Right lung (tissue), 2 donors: ENCODE measurements at regions not wholly inside any gene's neighbourhood (a gene's known extent, or its start where the extent isn't known, plus 50 kb on each side); places are given as distances from the start of the nearest gene placed in this dataset.

ENCODE experiments used
- DNase-seq, 2 donors: peaks; one replicate each; pipeline ENCODE4 v3.0.0-alpha.2; 2013

DNA sequence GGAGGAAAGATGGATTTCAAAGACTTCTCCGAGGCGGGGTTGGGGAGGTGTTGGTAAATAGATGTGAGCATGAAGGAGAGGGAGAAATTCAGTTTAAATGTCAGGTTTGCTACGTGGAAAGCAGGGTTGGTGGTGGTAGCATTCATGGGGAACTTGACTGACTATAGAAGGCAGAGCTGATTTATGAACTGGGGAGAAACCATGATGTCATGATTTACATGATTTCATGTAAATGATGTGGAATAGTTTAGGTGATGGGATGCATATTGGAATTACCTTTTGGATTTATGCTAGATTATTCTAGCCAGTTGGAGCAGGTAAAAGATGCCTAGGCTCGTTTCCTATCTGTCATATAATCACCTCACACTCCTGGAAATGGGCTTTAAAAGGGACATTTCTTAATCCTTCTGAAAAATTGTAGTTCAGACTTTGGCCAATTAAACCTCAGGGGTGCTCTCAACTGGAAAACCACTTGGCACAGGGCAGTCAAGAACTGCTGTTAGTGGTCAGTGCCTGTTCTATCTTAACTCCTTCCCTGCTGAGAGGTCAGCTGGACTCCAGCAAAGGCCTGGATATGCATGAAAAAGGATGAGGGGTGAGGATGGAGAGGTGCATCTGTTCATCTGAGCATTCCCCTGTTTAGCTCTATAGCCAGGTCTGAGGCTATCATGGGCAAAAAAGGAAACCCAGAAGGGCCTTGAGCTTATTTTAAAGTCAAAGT, 50.1 kb upstream of the BASP1 start:
- DNase-seq, result no peak
